ENCODE measurements at regions not wholly inside any gene's neighbourhood (a gene's known extent, or its start where the extent isn't known, plus 50 kb on each side); places are given as distances from the start of the nearest gene placed in this dataset.

DNA sequence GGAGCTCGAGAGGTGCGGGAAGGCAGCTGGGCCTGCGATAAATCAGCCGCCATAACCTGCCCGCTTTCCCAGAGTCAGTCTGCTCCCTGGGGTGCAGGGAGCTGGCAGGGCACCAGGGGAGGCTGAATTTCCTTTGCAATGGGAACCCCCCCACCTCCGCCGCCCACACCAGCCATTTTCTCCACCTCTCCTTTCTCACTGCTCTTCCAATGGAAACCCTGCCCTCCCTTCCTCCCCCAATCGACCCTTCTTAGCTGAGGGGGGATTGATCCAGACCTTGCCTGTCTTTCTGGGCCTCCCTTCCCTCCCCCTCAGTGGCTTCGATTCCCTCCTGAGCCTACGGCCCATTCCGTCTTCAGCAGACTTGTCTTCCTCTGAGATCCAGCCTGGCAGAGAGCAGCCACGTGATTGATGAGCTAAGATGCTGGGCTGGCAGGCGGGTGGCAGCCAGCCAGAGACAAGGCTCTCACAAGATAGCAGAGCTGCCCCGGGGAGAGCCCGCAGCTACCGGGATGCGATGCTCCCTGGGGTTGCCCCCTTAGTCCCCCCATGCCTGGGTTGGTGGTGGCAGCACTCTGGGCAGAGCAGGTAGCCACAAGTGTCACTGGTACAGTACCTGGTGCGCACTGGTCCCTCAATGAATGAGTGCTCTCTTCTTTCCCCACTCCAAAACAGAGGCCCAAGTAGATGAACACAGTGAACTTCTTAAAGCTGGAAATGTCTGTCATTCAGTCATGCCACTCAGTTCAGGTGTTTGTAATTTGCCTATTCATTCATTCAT, 53.7 kb upstream of the FABP6 start:
- peak; percentile 93 for DNase-seq (ENCODE audit: low spot score)

DNA sequence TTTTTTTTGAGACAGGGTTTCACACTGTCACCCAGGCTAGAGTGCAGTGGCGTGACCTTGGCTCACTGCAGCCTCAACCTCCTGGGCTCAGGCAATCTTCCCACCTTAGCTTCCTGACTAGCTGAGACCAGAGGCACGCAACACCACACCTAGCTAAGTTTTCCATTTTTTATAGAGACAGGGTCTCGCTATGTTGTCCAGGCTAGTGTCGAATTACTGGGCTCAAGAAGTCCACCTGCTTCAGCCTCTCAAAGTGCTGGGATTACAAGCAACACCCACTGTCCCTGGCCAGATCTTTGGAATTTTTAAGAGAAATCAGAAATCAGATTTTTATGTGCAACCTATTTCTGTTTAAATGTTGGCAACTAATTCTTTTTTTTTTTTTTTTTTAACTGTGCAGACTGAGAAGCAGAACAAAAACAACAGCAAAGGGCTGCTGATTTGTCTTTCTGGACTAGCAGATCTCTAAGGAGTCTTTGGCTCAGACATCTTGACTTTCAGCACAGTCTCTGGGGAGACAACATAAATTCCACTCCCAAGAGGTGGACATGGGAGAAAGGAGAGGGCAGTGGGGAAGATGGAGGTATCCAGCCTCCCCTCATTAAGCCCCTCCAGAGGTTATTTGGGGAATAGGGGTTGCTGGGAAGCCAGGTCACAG, 54.4 kb upstream of the FABP6 start:
- DNase-seq (ENCODE audit: low spot score) = peak; percentile 41

DNA sequence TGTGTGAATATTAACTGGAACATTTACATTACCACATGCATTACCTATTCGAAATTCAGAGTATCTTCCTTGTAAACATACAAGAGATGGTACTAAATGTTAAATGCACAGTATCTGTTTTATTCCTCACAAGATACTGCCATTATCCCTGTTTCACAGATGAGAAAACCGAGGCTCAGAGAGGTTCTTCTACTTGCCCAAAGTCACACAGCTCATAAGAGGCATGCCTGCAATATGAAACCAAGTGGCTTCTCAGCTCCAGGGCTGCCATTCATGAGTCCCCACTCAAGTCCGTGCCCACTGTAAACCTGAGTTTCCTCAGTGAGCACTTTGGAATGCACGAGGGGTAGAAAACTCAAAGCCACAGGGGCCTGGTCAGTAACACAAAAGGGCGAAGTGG, 55.0 kb upstream of the FABP6 start:
- no peak for DNase-seq (ENCODE audit: low spot score)

DNA sequence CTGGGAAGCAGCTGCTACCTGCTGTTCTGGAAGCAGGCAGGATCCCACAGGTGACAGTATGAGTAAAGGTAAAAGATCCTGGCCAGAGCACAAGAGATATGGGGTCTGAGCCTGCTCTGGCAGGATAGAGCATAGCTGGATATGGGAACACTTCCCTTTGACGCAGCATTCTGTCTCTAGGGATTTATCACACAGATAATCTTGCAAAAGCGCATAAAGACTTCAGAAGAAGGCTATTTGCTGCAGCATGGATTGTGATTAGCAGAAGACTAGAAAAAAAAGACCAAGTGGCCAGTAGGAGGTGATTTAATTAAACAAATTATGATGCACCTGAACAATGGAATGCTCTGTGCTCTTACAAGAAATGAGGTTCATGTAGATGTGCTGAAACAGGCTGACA, 52.4 kb upstream of the PWWP2A start:
- DNase-seq (ENCODE audit: low spot score) = no peak

DNA sequence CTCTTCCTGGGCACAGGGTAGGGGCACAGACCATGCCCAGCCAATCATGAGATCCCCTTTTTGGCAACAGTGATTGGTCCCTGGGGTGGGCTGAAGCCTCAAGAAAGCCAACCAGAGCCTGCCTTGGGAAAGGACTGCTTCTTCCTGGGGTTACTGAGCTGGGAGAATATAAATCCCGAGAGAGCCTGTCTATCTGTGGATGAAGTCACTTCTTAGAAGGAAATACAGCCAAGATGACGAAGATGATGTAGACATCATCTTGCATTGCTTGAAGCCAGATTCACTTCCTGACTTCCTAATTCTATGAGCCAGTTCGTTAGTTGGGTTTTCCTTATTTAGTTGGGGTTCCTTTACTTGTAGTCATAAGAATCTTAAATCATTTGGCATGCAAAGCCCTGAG, 50.1 kb upstream of the PWWP2A start:
- no peak for DNase-seq (ENCODE audit: low spot score)
